ENCODE measurements at regions not wholly inside any gene's neighbourhood (a gene's known extent, or its start where the extent isn't known, plus 50 kb on each side); places are given as distances from the start of the nearest gene placed in this dataset.

DNA sequence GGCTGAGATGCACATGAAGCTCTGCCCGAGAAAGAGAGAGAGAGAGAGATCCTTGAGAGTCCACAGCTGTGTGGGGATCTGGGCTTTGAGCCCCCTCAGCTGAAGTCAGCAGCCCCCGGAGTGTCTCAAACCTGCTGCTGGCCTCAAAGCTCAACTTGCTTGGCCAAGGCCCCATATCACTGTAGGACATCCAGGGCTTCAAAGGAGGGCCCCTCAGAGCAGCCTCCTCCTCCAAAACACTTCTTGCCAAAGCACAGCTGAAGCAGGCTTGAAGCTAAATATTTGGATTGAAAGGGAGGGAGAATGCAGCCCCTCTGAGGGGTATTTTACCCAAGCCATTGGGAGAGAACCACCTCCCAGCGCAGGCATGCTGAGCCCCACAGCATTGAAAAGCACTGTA, 357.6 kb downstream of the OSR1 start:
- no peak overlapping the region for H3K27ac ChIP-seq (ENCODE audit: control insufficient read depth, insufficient read depth, low read length)
- H3K4me1 ChIP-seq (ENCODE audit: control insufficient read depth, extremely low read depth, insufficient read depth, low read length) = no peaks in the 10 kb centered on the region
- no peaks in the 10 kb centered on the region for H3K9me3 ChIP-seq (ENCODE audit: control insufficient read depth, low read depth, low read length)
- H3K79me2 ChIP-seq (ENCODE audit: control insufficient read depth, insufficient read depth, low read length) = no peaks in the 10 kb centered on the region
- H3K9me1 ChIP-seq (ENCODE audit: control insufficient read depth, extremely low read depth, insufficient read depth, low read length) = no peaks in the 10 kb centered on the region
- no peak for TF ChIP-seq EZH2 (IDR thresholded peaks at IDR 0.05; ENCODE audit: low read length)
- TF ChIP-seq, protein P1, sequence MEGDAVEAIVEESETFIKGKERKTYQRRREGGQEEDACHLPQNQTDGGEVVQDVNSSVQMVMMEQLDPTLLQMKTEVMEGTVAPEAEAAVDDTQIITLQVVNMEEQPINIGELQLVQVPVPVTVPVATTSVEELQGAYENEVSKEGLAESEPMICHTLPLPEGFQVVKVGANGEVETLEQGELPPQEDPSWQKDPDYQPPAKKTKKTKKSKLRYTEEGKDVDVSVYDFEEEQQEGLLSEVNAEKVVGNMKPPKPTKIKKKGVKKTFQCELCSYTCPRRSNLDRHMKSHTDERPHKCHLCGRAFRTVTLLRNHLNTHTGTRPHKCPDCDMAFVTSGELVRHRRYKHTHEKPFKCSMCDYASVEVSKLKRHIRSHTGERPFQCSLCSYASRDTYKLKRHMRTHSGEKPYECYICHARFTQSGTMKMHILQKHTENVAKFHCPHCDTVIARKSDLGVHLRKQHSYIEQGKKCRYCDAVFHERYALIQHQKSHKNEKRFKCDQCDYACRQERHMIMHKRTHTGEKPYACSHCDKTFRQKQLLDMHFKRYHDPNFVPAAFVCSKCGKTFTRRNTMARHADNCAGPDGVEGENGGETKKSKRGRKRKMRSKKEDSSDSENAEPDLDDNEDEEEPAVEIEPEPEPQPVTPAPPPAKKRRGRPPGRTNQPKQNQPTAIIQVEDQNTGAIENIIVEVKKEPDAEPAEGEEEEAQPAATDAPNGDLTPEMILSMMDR (optimal IDR thresholded peaks at IDR 0.05 in 1 of 3, IDR thresholded peaks at IDR 0.05 in 1 of 3, conservative IDR thresholded peaks at IDR 0.05 in 1 of 3; ENCODE audit: extremely low read depth in 1 of 3, insufficient read depth in 2 of 3, low read length in 3 of 3) = no peak
- H3K36me3 ChIP-seq (ENCODE audit: control insufficient read depth in 2 of 2, extremely low read depth in 1 of 2, insufficient read depth in 2 of 2, low read length in 2 of 2) = no peaks in the 10 kb centered on the region
- FAIRE-seq (no peak), DNase-seq (ENCODE audit: low read depth, low spot score) (no peak)
- H3K27me3 ChIP-seq (ENCODE audit: control insufficient read depth, extremely low read depth, insufficient read depth, low read length) = no peaks in the 10 kb centered on the region
- dilution Hi-C loops (cut with MboI; ENCODE audit: extremely low pct_ligation_motif_present, low sequenced_read_pairs) = no loop called here
- no peak overlapping the region for H3K9ac ChIP-seq (ENCODE audit: control insufficient read depth, extremely low read depth, insufficient read depth, low read length)
- no peak overlapping the region for H2AFZ ChIP-seq (ENCODE audit: control insufficient read depth, low read length)
- no peak overlapping the region for H3K4me3 ChIP-seq (ENCODE audit: control insufficient read depth in 2 of 3, extremely low read depth in 1 of 3, insufficient read depth in 2 of 3, low read depth in 1 of 3, low read length in 3 of 3)
- H3K4me2 ChIP-seq (ENCODE audit: control insufficient read depth, extremely low read depth, insufficient read depth, low read depth, low read length) = no peak overlapping the region
- H4K20me1 ChIP-seq (ENCODE audit: control insufficient read depth, extremely low read depth, insufficient read depth, low read length) = no peaks in the 10 kb centered on the region

DNA sequence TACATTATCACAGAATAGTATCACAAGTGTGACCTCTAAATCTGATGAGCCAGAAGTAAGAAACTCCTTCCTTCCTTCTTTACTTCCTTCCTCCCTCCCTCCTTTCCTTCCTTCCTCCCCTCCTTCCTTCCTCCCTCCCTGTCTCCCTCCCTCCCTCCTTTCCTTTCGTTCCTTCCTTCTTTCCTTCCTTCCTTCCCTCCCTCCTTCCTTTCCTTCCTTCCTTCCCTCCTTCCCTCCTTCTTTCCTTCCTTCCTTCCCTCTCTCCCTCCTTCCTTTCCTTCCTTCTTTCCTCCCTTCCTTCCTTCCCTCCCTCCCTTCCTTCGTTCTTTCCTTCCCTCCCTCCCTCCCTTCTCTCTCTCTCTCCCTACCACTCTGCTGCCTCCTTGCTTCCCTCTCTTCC, 359.2 kb downstream of the OSR1 start:
- FAIRE-seq (no peak), DNase-seq (ENCODE audit: low read depth, low spot score) (no peak)
- H2AFZ ChIP-seq (ENCODE audit: control insufficient read depth, low read length) = no peak overlapping the region
- H3K9me1 ChIP-seq (ENCODE audit: control insufficient read depth, extremely low read depth, insufficient read depth, low read length) = no peaks in the 10 kb centered on the region
- no peak overlapping the region for H3K4me3 ChIP-seq (ENCODE audit: control insufficient read depth in 2 of 3, extremely low read depth in 1 of 3, insufficient read depth in 2 of 3, low read depth in 1 of 3, low read length in 3 of 3)
- H3K4me2 ChIP-seq (ENCODE audit: control insufficient read depth, extremely low read depth, insufficient read depth, low read depth, low read length) = no peak overlapping the region
- no peak overlapping the region for H3K27ac ChIP-seq (ENCODE audit: control insufficient read depth, insufficient read depth, low read length)
- no peaks in the 10 kb centered on the region for H4K20me1 ChIP-seq (ENCODE audit: control insufficient read depth, extremely low read depth, insufficient read depth, low read length)
- H3K79me2 ChIP-seq (ENCODE audit: control insufficient read depth, insufficient read depth, low read length) = no peaks in the 10 kb centered on the region
- TF ChIP-seq EZH2 (IDR thresholded peaks at IDR 0.05; ENCODE audit: low read length) = no peak
- TF ChIP-seq, protein P1 (optimal IDR thresholded peaks at IDR 0.05 in 1 of 3, IDR thresholded peaks at IDR 0.05 in 1 of 3, conservative IDR thresholded peaks at IDR 0.05 in 1 of 3; ENCODE audit: extremely low read depth in 1 of 3, insufficient read depth in 2 of 3, low read length in 3 of 3) = no peak
- no peaks in the 10 kb centered on the region for H3K36me3 ChIP-seq (ENCODE audit: control insufficient read depth in 2 of 2, extremely low read depth in 1 of 2, insufficient read depth in 2 of 2, low read length in 2 of 2)
- H3K9ac ChIP-seq (ENCODE audit: control insufficient read depth, extremely low read depth, insufficient read depth, low read length) = no peak overlapping the region
- no peaks in the 10 kb centered on the region for H3K27me3 ChIP-seq (ENCODE audit: control insufficient read depth, extremely low read depth, insufficient read depth, low read length)
- no peaks in the 10 kb centered on the region for H3K9me3 ChIP-seq (ENCODE audit: control insufficient read depth, low read depth, low read length)
- dilution Hi-C loops (cut with MboI; ENCODE audit: extremely low pct_ligation_motif_present, low sequenced_read_pairs) = no loop called here
- H3K4me1 ChIP-seq (ENCODE audit: control insufficient read depth, extremely low read depth, insufficient read depth, low read length) = no peaks in the 10 kb centered on the region

Data from keratinocyte (primary cell).